SIG-M5 (cell line): ENCODE measurements at regions not wholly inside any gene's neighbourhood (a gene's known extent, or its start where the extent isn't known, plus 50 kb on each side); places are given as distances from the start of the nearest gene placed in this dataset.

Source experiments
- DNase-seq: peaks from one replicate; lab custom pipeline; 2025; lab: John Stamatoyannopoulos, UW

- peak; percentile 9 for DNase-seq
Observed at GRCh38 chr16:55225972-55226542, 97.9 kb upstream of the IRX6 start.

- DNase-seq = no peak
Observed at GRCh38 chr16:55232822-55233221, 91.2 kb upstream of the IRX6 start.

- DNase-seq = no peak
Observed at GRCh38 chr16:55233464-55233863, 90.5 kb upstream of the IRX6 start.

- no peak for DNase-seq
Observed at GRCh38 chr16:55236655-55237054, 87.3 kb upstream of the IRX6 start.

- DNase-seq = no peak
Observed at GRCh38 chr16:55239723-55240122, 84.3 kb upstream of the IRX6 start.

- DNase-seq = no peak
Observed at GRCh38 chr16:55240888-55241287, 83.1 kb upstream of the IRX6 start.

- DNase-seq = no peak
Observed at GRCh38 chr16:55242667-55243066, 81.3 kb upstream of the IRX6 start.

GRCh38 chr16:55248058-55248457 is 75.9 kb upstream of the IRX6 start:
- DNase-seq = no peak

- DNase-seq = no peak
Observed at GRCh38 chr16:55248494-55248893, 75.5 kb upstream of the IRX6 start.

- no peak for DNase-seq
Observed at GRCh38 chr16:55249361-55249760, 74.6 kb upstream of the IRX6 start.

- DNase-seq = no peak
Observed at GRCh38 chr16:55249936-55250335, 74.1 kb upstream of the IRX6 start.

GRCh38 chr16:55250701-55251100 is 73.3 kb upstream of the IRX6 start:
- no peak for DNase-seq

GRCh38 chr16:55251151-55251550 is 72.9 kb upstream of the IRX6 start:
- no peak for DNase-seq

GRCh38 chr16:55252577-55252976 is 71.4 kb upstream of the IRX6 start:
- no peak for DNase-seq

- no peak for DNase-seq
Observed at GRCh38 chr16:55253987-55254386, 70.0 kb upstream of the IRX6 start.

GRCh38 chr16:55255733-55256282 is 68.2 kb upstream of the IRX6 start:
- DNase-seq = no peak

- DNase-seq = no peak
Observed at GRCh38 chr16:55256412-55257016, 67.5 kb upstream of the IRX6 start.

GRCh38 chr16:55257966-55258613 is 65.9 kb upstream of the IRX6 start:
- DNase-seq = no peak

GRCh38 chr16:55261301-55261700 is 62.7 kb upstream of the IRX6 start:
- no peak for DNase-seq

GRCh38 chr16:55263271-55264250 is 60.4 kb upstream of the IRX6 start:
- no peak for DNase-seq

- no peak for DNase-seq
Observed at GRCh38 chr16:55264949-55265348, 59.1 kb upstream of the IRX6 start.

- DNase-seq = no peak
Observed at GRCh38 chr16:55265926-55266325, 58.1 kb upstream of the IRX6 start.
